IPS-18c (cell line): ENCODE measurements at regions not wholly inside any gene's neighbourhood (a gene's known extent, or its start where the extent isn't known, plus 50 kb on each side); places are given as distances from the start of the nearest gene placed in this dataset.
"Not testable (repeated sequence)": the region's sequence is repeated elsewhere in the genome, so short reads cannot be mapped to it uniquely, and the experiment has no call there.

Source experiments
- H3K4me3 ChIP-seq: 2 replicates; pipeline ENCODE4 v1.7.0; 2013; ENCODE audit warnings: low read depth, mild to moderate bottlenecking, low read length, moderate library complexity; ENCODE audit not compliant: insufficient read depth
- H3K9me3 ChIP-seq: one replicate; pipeline ENCODE4 v1.6.1; 2013; ENCODE audit warnings: mild to moderate bottlenecking, low read length, moderate library complexity; ENCODE audit not compliant: control insufficient read depth, insufficient read depth

DNA sequence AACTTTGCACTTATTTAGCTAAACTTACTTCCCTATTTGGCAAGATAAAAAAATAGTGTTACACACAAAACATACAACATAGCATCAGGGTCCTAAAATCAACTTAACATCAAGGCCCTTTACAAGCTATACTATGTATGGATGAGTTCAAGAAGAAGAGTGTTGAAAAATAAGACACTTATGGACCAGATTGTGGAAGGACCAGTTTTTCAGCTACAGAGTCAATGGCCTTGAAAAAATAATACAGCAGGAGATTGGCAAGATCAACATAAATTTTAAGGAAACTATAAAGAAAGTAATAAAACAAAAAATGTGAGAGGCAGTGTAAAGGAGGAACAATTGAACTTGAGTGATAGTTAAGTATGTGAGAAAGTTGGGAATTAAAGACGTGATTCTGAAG, 66.3 kb upstream of the BBX start:
- Histone ChIP-seq H3K9me3 (no peaks in the 10 kb centered on the region), H3K4me3 (no peak overlapping the region)

DNA sequence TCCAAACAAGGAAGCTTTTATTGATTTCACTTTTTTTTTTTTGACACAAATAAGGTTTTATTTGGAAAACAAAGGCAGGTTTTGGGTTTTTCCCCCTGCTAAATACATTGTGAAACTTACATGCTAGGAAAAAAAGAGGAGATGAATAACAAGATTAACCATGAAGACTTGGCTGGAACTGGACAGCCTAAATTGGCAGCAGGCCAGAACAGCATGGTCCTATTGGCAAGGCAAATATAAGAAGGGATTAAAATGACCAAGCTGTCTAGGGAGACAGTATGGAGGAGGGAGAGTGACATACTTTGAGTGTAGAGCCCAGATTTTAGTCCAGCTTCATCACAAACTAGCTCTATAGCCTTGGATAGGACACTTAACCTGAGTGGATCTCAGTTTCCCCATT, 63.9 kb upstream of the BBX start:
- Histone ChIP-seq H3K4me3 (no peak overlapping the region), H3K9me3 (no peaks in the 10 kb centered on the region)

DNA sequence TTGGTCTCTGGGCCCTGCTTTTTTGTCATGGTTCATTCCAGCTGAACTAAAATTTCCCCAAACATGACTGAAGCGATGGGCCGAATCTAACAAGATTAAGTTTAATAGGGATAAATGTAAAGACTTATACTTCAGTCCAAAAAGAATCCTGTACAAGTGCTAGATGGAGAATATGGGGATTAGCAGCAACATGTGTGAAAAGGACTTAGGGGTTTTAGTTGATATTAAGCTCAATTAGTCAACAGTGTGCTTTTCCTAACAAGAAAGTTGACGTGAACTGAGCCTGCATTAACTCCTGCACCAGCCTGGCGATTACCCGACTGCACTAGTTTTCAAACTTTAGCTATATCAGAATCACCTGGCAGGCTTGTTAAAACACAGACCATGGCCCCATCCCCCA, 61.0 kb upstream of the BBX start:
- H3K4me3 ChIP-seq: no peak overlapping the region
- no peaks in the 10 kb centered on the region for H3K9me3 ChIP-seq

DNA sequence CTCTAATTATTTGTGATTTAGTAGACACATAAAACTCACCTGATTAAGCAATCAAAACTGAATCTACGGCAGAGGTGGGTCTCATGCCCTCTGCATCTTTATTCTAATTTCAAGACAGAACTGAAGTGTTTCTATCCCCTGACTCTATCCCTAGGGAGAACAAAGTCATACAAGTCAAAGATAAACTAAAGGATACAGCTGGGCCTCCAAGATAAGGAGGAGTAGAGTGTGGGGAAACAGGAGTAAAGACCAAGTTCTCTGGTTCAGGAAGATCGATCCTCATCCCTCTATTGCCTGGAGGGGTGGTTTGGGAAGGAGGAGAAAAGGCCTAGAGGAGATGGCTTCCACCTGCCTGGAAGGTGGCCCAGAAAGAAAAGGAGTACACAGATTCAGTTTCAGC, 58.7 kb upstream of the BBX start:
- Histone ChIP-seq H3K4me3 (no peak overlapping the region), H3K9me3 (no peaks in the 10 kb centered on the region)

DNA sequence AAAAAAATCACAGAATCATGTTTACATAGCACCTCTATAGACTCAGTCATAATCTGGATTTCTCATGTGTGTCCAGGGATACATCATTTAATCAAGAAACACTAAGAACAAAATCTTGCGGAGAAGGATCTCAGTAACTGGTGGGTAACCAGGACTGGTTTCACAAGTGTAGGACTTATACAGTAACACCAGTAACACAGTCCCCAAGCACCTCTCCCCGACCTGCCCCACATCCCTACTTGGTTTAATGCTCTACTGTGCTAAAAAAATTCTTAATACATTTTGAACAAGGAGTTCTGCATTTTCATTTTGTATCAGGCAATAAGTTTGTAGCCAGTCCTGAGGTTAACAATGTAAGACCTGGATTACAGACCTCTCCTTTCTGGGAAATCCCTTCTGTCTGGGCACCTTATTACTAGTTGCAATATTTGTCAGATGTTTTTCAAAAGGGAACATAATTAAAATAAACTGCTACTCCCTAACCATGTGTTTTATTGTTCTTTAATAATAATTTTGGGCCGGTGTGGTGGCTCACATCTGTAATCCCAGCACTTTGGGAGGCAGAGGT, 57.6 kb upstream of the BBX start:
- H3K9me3 ChIP-seq: no peaks in the 10 kb centered on the region
- no peak overlapping the region for H3K4me3 ChIP-seq

DNA sequence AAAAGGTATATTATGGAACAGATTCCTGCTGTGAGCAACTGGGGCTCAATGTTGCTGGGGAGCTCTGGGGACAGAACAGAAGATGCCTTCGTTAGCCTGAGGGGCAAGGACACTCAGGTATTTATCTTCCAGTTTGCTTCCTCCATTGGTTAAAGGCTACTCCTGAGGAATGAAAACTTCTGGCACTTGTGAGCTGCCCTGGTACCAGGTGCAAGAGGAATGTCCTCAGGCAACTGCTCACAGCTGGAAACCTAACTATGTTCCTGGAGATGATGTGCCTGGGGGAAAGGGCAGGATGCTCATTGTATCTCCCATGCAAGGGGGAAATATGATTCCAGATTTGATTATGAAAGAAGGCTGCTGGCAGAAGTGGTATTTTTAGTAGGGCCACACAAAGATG, 54.0 kb upstream of the BBX start:
- Histone ChIP-seq H3K4me3 (no peak overlapping the region), H3K9me3 (no peaks in the 10 kb centered on the region)

DNA sequence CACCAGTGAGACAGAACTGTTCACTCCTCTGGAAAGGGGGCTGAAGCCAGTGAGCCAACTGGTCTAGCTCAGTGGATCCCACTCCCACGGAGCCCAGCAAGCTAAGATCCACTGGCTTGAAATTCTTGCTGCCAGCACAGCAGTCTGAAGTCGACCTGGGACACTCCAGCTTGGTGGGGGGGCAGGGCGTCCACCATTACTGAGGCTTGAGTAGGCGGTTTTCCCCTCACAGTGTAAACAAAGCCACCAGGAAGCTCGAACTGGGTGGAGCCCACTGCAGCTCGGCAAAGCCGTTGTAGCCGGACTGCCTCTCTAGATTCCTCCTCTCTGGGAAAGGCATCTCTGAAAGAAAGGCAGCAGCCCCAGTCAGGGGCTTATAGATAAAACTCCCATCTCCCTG, 52.3 kb upstream of the BBX start:
- H3K4me3 ChIP-seq, H3K9me3 ChIP-seq: not testable (repeated sequence)
